ENCODE measurements at regions not wholly inside any gene's neighbourhood (a gene's known extent, or its start where the extent isn't known, plus 50 kb on each side); places are given as distances from the start of the nearest gene placed in this dataset.

- TF ChIP-seq EZH2 (IDR thresholded peaks at IDR 0.05; ENCODE audit: borderline replicate concordance, low read length) (no peak), CTCF (conservative IDR thresholded peaks at IDR 0.05 in 1 of 2, IDR thresholded peaks at IDR 0.05 in 1 of 2; ENCODE audit: extremely low read depth in 1 of 2, insufficient read depth in 1 of 2, low read depth in 1 of 2, low read length in 2 of 2) (no peak)
Measured at GRCh38 chr5:147971472-147971871, 65.1 kb upstream of the C5orf46 start.
